Esophagus squamous epithelium (tissue), 5 donors: ENCODE measurements at regions not wholly inside any gene's neighbourhood (a gene's known extent, or its start where the extent isn't known, plus 50 kb on each side); places are given as distances from the start of the nearest gene placed in this dataset.

Source experiments
- DNase-seq: peaks from one replicate; lab custom pipeline; 2025; lab: John Stamatoyannopoulos, UW
- H3K27ac ChIP-seq, 4 donors: fragments of 200-600 bp; sonication (generic); one replicate each; pipeline ENCODE4 v1.5.1; 2016 to 2019; ENCODE audit warnings: mild to moderate bottlenecking in 1 of 4
- H3K27me3 ChIP-seq, 4 donors: fragments of 200-600 bp; sonication (generic); 1 replicate in 3 of 4; 2 replicates in 1 of 4; pipeline versions ENCODE4 v1.5.1 to v1.6.0; 2017 to 2021; ENCODE audit warnings: antibody characterized with exemption in 1 of 4
- H3K36me3 ChIP-seq, 3 donors: fragments of 200-600 bp; sonication (generic); one replicate each; pipeline ENCODE4 v1.5.1; 2016 to 2019
- H3K4me1 ChIP-seq, 3 donors: fragments of 200-600 bp; sonication (generic); one replicate each; pipeline ENCODE4 v1.5.1; 2017 to 2019
- H3K4me3 ChIP-seq, 4 donors: fragments of 200-600 bp; sonication (generic); 1 replicate in 3 of 4; 2 replicates in 1 of 4; pipeline ENCODE4 v1.5.1; 2016 to 2019; ENCODE audit warnings: mild to moderate bottlenecking in 2 of 4, moderate library complexity in 1 of 4
- H3K9me3 ChIP-seq, 3 donors: fragments of 200-600 bp; sonication (generic); one replicate each; pipeline ENCODE4 v1.5.1; 2016 to 2019
- POLR2A ChIP-seq, 4 donors: fragments of 450-650 bp; IDR thresholded peaks; one replicate each; pipeline ENCODE4 v1.6.1; 2017; ENCODE audit warnings: antibody characterized with exemption in 4 of 4, mild to moderate bottlenecking in 4 of 4, moderate library complexity in 3 of 4
- WGBS, 2 donors: methylation state at CpG; one replicate each; pipeline ENCODE4 v1.1.5; 2018; 5-methylcytosine and 5-hydroxymethylcytosine counted together
- intact Hi-C: fragments of 100-400 bp; cut with DNase I; formaldehyde crosslinking; loops from one replicate; pipeline ENCODE4 v1.15.0; 2022
- TF ChIP-seq, protein P1 (sequence below), 6 experiments: fragments of 450-650 bp in 4 of 6; fragments of 200-600 bp in 2 of 6; sonication (generic) in 2 of 6; IDR thresholded peaks; one replicate each; pipeline ENCODE4 v1.5.1; 2016 to 2019; ENCODE audit warnings: antibody characterized with exemption in 6 of 6, mild to moderate bottlenecking in 4 of 6, moderate library complexity in 4 of 6
- donor health status: DM: yes; HTN: yes; CAD: no.

DNA sequence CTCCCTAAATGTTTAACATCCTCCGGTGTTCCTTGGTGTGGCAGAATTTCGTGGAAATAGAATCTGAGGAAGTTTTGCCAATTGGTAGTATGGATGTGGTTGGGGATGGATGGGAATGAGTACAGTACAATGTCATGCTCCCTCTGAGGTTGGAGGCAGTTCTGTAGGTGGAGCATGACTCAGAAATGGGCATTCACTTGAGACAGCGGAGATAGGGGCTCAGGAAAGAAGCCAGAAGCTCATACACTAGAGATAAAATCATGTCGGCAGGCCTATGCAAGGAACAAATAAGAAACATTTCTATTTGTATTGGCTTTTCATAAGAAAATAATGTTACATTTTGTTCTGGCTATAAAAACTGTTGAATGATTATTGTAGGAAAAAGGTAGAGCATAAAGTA, 196.0 kb downstream of the URB2 start:
- TF ChIP-seq POLR2A (IDR thresholded peaks at IDR 0.05), result no peak
- TF ChIP-seq, protein P1, sequence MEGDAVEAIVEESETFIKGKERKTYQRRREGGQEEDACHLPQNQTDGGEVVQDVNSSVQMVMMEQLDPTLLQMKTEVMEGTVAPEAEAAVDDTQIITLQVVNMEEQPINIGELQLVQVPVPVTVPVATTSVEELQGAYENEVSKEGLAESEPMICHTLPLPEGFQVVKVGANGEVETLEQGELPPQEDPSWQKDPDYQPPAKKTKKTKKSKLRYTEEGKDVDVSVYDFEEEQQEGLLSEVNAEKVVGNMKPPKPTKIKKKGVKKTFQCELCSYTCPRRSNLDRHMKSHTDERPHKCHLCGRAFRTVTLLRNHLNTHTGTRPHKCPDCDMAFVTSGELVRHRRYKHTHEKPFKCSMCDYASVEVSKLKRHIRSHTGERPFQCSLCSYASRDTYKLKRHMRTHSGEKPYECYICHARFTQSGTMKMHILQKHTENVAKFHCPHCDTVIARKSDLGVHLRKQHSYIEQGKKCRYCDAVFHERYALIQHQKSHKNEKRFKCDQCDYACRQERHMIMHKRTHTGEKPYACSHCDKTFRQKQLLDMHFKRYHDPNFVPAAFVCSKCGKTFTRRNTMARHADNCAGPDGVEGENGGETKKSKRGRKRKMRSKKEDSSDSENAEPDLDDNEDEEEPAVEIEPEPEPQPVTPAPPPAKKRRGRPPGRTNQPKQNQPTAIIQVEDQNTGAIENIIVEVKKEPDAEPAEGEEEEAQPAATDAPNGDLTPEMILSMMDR (IDR thresholded peaks at IDR 0.05), result no peak
- no peak for DNase-seq
- no peaks in the 10 kb centered on the region for H3K27me3 ChIP-seq
- H3K4me3 ChIP-seq, result no peak overlapping the region
- 79 to 88% methylated on average over 4 of the region's 4 CpGs for WGBS, 2 donors
- H3K4me1 ChIP-seq, result no peaks in the 10 kb centered on the region
- H3K9me3 ChIP-seq, result no peaks in the 10 kb centered on the region
- no peak overlapping the region for H3K27ac ChIP-seq
- intact Hi-C loops, result no loop called here
- no peaks in the 10 kb centered on the region for H3K36me3 ChIP-seq

DNA sequence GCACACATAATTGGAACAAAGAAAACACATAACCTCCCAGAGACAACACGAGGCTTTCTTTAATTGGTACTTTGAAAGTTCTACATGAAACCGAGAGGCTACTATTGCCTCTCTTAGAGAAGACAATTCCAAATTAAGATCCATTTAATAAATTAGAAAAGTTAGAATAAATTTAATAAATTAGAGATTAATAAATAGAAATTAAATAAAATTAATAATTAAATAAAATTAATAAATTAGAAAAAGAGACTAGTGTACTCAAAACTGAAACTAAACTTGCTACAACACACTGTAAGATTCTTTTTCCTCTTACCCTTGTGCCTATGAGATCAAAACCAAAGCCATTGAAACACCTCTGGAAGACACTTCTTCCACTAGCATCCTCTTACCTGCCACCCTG, 199.0 kb downstream of the URB2 start:
- Histone ChIP-seq H3K9me3 (no peaks in the 10 kb centered on the region), H3K27me3 (no peaks in the 10 kb centered on the region), H3K4me1 (no peaks in the 10 kb centered on the region), H3K36me3 (no peaks in the 10 kb centered on the region), H3K27ac (no peak overlapping the region), H3K4me3 (no peak overlapping the region)
- WGBS, 2 donors, result 85 to 94% methylated on average over 2 of the region's 2 CpGs
- intact Hi-C loops, result no loop called here
- TF ChIP-seq POLR2A (IDR thresholded peaks at IDR 0.05), result no peak
- TF ChIP-seq, protein P1 (IDR thresholded peaks at IDR 0.05), result no peak
- DNase-seq, result no peak

DNA sequence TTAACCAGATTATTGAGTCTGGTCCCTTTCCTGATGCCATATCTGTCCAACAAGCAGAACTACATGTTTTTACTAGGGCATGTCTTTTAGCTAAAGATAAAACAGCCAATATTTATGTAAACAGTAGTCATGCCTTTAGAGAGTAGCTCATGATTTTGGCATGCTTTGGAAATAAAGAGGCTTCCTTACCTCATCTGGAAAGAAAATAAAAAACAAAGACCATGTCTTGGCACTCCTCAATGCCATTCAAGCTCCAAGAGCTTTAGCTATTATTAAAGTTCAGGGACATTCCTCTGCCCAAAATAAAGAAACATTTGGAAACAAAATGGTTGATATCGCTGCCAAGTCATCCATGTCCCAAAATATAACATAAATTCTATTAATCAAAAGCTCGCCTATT, 202.4 kb downstream of the URB2 start:
- DNase-seq, result no peak
- intact Hi-C loops, result no loop called here
- Histone ChIP-seq H3K27ac (no peak overlapping the region), H3K36me3 (no peaks in the 10 kb centered on the region), H3K4me3 (no peak overlapping the region), H3K9me3 (no peaks in the 10 kb centered on the region), H3K4me1 (no peaks in the 10 kb centered on the region), H3K27me3 (no peaks in the 10 kb centered on the region)
- 23 to 29% methylated on average over 2 of the region's 2 CpGs for WGBS, 2 donors
- no peak for TF ChIP-seq POLR2A (IDR thresholded peaks at IDR 0.05)
- TF ChIP-seq, protein P1 (IDR thresholded peaks at IDR 0.05), result no peak

DNA sequence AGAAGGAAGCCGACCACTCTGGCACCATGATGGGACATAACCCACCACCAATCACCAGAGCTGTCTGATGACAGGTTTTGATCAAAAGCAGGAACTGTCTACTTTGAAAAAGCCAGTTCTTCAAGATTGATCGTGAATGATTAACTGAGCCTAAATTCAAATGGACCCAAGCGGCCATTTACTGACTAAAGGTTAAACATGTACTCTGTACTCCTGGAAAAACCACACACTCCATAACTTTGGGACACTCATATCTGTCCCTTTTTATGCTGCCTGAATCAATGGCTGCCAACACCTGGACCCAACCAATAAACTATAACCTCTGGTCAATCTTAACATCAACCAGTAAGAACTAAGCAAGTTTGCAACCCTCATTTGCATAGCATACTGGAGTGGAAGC, 206.6 kb downstream of the URB2 start:
- WGBS, 2 donors, result 84 to 92% methylated on average over 3 of the region's 3 CpGs
- intact Hi-C loops, result no loop called here
- no peaks in the 10 kb centered on the region for H3K36me3 ChIP-seq

DNA sequence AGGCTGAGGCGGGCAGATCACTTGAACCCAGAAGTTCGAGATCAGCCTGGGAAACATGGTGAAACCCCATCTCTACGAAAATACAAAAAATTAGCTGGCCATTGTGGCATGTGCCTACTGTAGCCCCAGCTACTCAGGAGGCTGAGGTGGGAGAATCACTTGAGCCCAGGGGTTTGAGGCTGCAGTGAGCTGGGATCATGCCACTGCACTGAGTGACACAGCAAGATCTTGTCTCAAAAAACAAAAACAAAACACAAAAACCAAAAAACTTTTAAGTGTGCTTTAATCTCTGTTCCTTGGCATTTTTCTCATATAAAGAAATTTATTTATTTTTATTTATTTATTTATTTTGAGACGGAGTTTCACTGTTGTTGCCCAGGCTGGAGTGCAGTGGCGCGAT, 208.2 kb downstream of the URB2 start:
- no peak for DNase-seq
- Histone ChIP-seq H3K4me3 (no peak overlapping the region), H3K36me3 (no peaks in the 10 kb centered on the region), H3K4me1 (peaks cover 0 to 7% (median 0%) of the 10 kb centered on the region in 3 donors), H3K27ac (no peak overlapping the region), H3K27me3 (peaks cover 0 to 7% (median 0%) of the 10 kb centered on the region in 4 donors), H3K9me3 (no peaks in the 10 kb centered on the region)
- TF ChIP-seq POLR2A (IDR thresholded peaks at IDR 0.05), result no peak
- TF ChIP-seq, protein P1 (IDR thresholded peaks at IDR 0.05), result no peak
- intact Hi-C loops, result no loop called here
- 88 to 90% methylated on average over 6 of the region's 6 CpGs for WGBS, 2 donors

More for the DNA sequence above, 206.6 kb downstream of the URB2 start:
- H3K4me1 ChIP-seq, result no peaks in the 10 kb centered on the region
- TF ChIP-seq, protein P1 (IDR thresholded peaks at IDR 0.05), result no peak
- no peak for TF ChIP-seq POLR2A (IDR thresholded peaks at IDR 0.05)
- H3K27me3 ChIP-seq, result peaks cover 0 to 7% (median 0%) of the 10 kb centered on the region in 4 donors
- H3K9me3 ChIP-seq, result no peaks in the 10 kb centered on the region
- no peak overlapping the region for H3K4me3 ChIP-seq
- no peak for DNase-seq
- no peak overlapping the region for H3K27ac ChIP-seq
